ENCODE measurements at regions not wholly inside any gene's neighbourhood (a gene's known extent, or its start where the extent isn't known, plus 50 kb on each side); places are given as distances from the start of the nearest gene placed in this dataset.
A peak's percentile ranks its signal among the peaks of the same experiment; 100 is the strongest.

DNA sequence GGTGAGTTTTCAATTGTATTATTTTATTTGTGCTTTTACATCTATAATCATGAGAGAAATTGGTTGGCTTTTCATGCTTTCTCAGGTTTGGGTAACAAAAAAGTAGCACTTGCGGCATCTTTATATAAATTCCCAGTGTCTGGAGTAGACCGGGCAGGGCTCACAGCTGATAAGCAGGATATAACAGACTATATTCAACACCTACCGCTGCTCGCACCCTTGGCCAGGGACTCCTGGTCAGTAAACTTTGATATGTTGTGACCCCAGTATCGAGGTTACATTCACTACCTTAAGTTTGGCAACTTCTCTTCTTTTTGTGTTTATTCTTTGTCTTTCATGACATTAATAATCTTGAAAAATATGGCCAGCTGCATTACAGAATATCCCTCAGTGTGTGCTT is 343.4 kb downstream of the TBC1D32 start:
- intact Hi-C loops (cut with DNase I): no loop called here

DNA sequence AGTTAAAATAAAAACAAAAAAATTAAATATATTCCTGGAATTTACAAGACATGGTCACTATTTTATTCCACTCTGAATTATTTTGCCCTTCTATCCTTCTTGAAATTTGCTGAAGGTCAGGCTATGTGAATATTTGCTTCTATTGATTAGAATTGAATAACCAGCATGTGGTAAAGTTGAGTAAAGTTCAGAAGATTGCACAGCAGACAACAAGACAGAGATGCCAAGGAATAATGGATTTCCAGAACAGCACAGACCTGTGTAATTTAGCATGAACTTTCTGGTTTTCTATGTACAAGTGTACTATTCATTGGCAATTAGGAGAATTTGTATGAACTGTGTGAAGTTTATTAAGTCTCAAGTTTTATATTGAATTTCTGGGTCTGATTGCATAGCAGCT is 352.4 kb downstream of the TBC1D32 start:
- Histone ChIP-seq H3K4me3 (ENCODE audit: low read length in 3 of 3) (no peak overlapping the region), H3K27ac (ENCODE audit: low read depth in 2 of 2, low read length in 2 of 2) (no peak overlapping the region), H3K4me1 (ENCODE audit: control insufficient read depth in 2 of 3, insufficient read depth in 2 of 3, low read depth in 1 of 3, low read length in 3 of 3) (no peaks in the 10 kb centered on the region), H3K27me3 (ENCODE audit: control insufficient read depth, insufficient read depth, low read length) (no peaks in the 10 kb centered on the region), H3K9me3 (ENCODE audit: control insufficient read depth in 2 of 3, insufficient read depth in 1 of 3, low read length in 3 of 3) (no peaks in the 10 kb centered on the region), H3K9ac (ENCODE audit: low read length in 3 of 3) (no peak overlapping the region), H3K36me3 (ENCODE audit: control insufficient read depth in 2 of 3, insufficient read depth in 3 of 3, low read length in 3 of 3) (no peaks in the 10 kb centered on the region)
- TF ChIP-seq, protein P1, sequence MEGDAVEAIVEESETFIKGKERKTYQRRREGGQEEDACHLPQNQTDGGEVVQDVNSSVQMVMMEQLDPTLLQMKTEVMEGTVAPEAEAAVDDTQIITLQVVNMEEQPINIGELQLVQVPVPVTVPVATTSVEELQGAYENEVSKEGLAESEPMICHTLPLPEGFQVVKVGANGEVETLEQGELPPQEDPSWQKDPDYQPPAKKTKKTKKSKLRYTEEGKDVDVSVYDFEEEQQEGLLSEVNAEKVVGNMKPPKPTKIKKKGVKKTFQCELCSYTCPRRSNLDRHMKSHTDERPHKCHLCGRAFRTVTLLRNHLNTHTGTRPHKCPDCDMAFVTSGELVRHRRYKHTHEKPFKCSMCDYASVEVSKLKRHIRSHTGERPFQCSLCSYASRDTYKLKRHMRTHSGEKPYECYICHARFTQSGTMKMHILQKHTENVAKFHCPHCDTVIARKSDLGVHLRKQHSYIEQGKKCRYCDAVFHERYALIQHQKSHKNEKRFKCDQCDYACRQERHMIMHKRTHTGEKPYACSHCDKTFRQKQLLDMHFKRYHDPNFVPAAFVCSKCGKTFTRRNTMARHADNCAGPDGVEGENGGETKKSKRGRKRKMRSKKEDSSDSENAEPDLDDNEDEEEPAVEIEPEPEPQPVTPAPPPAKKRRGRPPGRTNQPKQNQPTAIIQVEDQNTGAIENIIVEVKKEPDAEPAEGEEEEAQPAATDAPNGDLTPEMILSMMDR (IDR thresholded peaks at IDR 0.05; ENCODE audit: borderline replicate concordance, extremely low read depth, insufficient read depth): no peak
- FAIRE-seq (no peak), DNase-seq (no peak)
- intact Hi-C loops (cut with DNase I): no loop called here

More for the DNA sequence above, 343.4 kb downstream of the TBC1D32 start:
- Histone ChIP-seq H3K36me3 (ENCODE audit: control insufficient read depth in 2 of 3, insufficient read depth in 3 of 3, low read length in 3 of 3) (no peaks in the 10 kb centered on the region), H3K27me3 (ENCODE audit: control insufficient read depth, insufficient read depth, low read length) (no peaks in the 10 kb centered on the region), H3K4me1 (ENCODE audit: control insufficient read depth in 2 of 3, insufficient read depth in 2 of 3, low read depth in 1 of 3, low read length in 3 of 3) (no peaks in the 10 kb centered on the region), H3K9ac (ENCODE audit: low read length in 3 of 3) (no peak overlapping the region), H3K27ac (ENCODE audit: low read depth in 2 of 2, low read length in 2 of 2) (no peak overlapping the region), H3K9me3 (ENCODE audit: control insufficient read depth in 2 of 3, insufficient read depth in 1 of 3, low read length in 3 of 3) (no peaks in the 10 kb centered on the region), H3K4me3 (ENCODE audit: low read length in 3 of 3) (no peak overlapping the region)
- DNase-seq (peak in 1 of 5 donors; percentile 30), FAIRE-seq (no peak)
- TF ChIP-seq, protein P1 (IDR thresholded peaks at IDR 0.05; ENCODE audit: borderline replicate concordance, extremely low read depth, insufficient read depth): no peak

DNA sequence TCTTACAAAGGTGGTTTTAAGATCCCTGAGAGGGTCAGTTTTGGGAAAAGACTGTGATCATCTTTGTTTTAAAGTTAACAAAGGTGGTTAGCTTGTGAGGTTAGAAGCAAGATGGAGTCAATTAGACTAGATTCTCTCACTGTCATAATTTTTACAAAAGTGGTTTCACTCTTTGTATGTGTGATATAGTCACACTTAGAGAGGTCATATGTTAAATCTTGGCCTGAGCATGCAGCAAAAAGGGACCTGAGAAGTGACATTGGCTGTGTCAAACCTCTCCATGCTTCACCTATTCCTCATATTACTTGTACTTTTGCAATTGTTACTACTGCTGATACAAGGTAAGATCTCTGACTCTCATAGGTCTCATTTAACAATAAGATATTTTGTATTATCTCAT is 368.0 kb downstream of the TBC1D32 start:
- Histone ChIP-seq H3K9me3 (ENCODE audit: control insufficient read depth in 2 of 3, insufficient read depth in 1 of 3, low read length in 3 of 3) (no peaks in the 10 kb centered on the region), H3K27ac (ENCODE audit: low read depth in 2 of 2, low read length in 2 of 2) (no peak overlapping the region), H3K4me1 (ENCODE audit: control insufficient read depth in 2 of 3, insufficient read depth in 2 of 3, low read depth in 1 of 3, low read length in 3 of 3) (no peaks in the 10 kb centered on the region), H3K9ac (ENCODE audit: low read length in 3 of 3) (no peak overlapping the region), H3K36me3 (ENCODE audit: control insufficient read depth in 2 of 3, insufficient read depth in 3 of 3, low read length in 3 of 3) (no peaks in the 10 kb centered on the region), H3K4me3 (ENCODE audit: low read length in 3 of 3) (no peak overlapping the region), H3K27me3 (ENCODE audit: control insufficient read depth, insufficient read depth, low read length) (no peaks in the 10 kb centered on the region)
- intact Hi-C loops (cut with DNase I): no loop called here
- DNase-seq (no peak), FAIRE-seq (no peak)
- TF ChIP-seq, protein P1 (IDR thresholded peaks at IDR 0.05; ENCODE audit: borderline replicate concordance, extremely low read depth, insufficient read depth): no peak

DNA sequence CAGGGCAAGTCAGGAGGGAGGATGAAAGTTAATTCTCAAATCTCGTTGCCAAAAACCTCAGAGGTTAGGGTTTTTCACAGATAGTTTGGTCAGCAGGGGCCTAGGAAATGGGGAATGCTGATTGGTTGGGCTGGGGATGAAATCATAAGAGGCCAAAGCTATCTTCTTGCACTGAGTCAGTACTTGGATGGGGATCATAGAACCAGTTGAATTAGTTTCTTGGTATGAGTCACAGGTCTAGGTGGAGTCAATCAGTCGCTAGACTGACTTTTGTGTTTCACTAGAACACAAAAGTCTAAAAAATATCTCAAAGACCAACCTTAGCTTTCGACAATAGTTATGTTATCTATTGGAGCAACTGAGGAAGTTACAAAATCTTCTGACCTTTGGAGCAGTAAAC is 368.5 kb downstream of the TBC1D32 start:
- H3K9me3 ChIP-seq (ENCODE audit: control insufficient read depth in 2 of 3, insufficient read depth in 1 of 3, low read length in 3 of 3): no peaks in the 10 kb centered on the region
- TF ChIP-seq, protein P1 (IDR thresholded peaks at IDR 0.05; ENCODE audit: borderline replicate concordance, extremely low read depth, insufficient read depth): no peak
- no peaks in the 10 kb centered on the region for H3K27me3 ChIP-seq (ENCODE audit: control insufficient read depth, insufficient read depth, low read length)
- intact Hi-C loops (cut with DNase I): no loop called here
- no peak overlapping the region for H3K9ac ChIP-seq (ENCODE audit: low read length in 3 of 3)
- no peak overlapping the region for H3K27ac ChIP-seq (ENCODE audit: low read depth in 2 of 2, low read length in 2 of 2)
- DNase-seq (no peak), FAIRE-seq (no peak)
- H3K36me3 ChIP-seq (ENCODE audit: control insufficient read depth in 2 of 3, insufficient read depth in 3 of 3, low read length in 3 of 3): no peaks in the 10 kb centered on the region
- no peak overlapping the region for H3K4me3 ChIP-seq (ENCODE audit: low read length in 3 of 3)
- H3K4me1 ChIP-seq (ENCODE audit: control insufficient read depth in 2 of 3, insufficient read depth in 2 of 3, low read depth in 1 of 3, low read length in 3 of 3): no peaks in the 10 kb centered on the region

Data from kidney (tissue), 13 donors.